H4 (cell line): ENCODE measurements at regions not wholly inside any gene's neighbourhood (a gene's known extent, or its start where the extent isn't known, plus 50 kb on each side); places are given as distances from the start of the nearest gene placed in this dataset.

Experiments used
- DNase-seq: peaks from one replicate; pipeline ENCODE4 v3.0.0-alpha.2; 2015; ENCODE audit warnings: low spot score

DNA sequence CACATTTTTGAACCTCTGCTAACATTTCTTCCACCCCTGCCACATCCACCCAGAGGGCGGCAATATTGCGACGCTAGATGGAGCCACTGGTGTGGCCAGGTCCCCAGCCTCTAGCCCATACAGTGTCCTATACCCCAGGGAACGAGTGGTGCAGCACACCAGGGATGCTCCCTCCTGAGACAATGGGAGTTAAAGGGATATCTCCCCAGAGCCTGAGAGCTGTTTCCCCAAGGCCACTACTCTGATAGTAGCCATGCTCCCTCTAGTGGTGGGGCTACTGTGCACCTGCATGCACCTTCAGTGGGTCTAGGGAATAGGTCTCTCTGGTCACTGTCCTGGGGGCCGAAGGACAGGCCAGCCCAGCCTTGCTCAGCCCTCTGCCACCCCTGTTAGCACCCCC lies 336.4 kb upstream of the FSHR start:
- DNase-seq = no peak

DNA sequence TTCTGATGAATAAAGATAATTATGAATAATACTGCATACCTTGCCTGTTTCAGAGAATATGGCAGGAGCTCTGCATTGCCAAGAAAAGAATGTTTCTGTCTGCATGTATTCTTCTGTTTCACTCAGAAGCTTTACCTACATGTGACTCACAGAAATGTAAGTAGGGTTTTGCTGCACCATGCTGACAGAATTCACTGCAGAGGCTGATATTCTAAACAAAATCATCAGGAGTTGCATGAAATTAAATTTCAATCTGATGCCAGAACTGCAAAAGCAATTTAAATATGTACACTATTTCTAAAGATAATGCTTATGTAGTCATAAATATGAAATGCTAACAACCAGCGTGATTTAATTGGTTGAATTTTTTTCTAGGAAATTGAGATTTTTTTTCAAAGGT lies 332.8 kb upstream of the FSHR start:
- no peak for DNase-seq

DNA sequence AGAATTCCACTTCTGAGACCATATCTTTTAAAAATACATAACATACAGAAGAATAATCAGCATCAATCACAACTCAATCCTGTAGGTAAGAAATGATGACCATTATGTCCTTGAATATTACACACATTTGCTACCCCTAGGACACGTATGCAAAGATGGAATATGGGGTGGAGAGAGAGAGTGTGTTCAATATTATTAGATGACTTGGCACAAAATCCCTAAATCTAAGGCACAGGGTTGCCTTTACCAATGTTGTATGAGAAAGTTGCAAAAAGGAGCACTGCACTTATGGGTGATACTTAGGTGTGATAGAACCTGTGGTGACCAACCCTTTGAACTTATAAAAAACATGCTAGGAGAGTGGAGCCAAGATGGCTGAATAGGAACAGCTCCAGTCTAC lies 326.2 kb upstream of the FSHR start:
- no peak for DNase-seq

DNA sequence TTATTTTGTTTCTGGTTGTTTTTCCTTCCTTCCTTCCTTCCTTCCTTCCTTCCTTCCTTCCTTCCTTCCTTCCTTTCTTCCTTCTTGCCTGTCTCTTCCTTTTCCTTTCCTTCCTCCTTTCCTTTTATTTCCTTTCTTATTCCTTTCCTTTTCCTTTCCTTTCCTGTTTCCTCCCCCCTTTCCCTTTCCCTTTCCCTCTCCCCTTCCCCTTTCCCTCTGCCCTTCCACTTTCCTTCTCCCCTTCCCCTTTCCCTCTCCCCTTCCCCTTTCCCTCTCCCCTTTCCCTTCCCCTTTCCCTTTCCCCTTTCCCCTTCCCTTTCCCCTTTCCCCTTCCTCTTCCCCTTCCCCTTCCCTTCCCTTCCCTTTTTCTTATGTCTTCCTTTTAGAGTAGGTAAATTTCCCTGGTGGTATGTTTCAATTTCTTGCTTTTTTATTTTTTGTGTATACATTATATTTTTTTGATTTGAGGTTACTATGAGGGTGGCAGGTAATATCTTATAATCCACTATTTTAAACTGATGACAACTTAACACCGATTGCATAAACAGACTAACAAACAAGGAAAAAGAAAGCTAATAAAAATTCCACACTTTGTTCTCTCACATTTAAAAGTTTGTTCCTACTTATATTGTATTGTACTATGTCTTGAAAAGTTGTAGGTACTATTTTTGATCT lies 311.0 kb upstream of the FSHR start:
- no peak for DNase-seq

DNA sequence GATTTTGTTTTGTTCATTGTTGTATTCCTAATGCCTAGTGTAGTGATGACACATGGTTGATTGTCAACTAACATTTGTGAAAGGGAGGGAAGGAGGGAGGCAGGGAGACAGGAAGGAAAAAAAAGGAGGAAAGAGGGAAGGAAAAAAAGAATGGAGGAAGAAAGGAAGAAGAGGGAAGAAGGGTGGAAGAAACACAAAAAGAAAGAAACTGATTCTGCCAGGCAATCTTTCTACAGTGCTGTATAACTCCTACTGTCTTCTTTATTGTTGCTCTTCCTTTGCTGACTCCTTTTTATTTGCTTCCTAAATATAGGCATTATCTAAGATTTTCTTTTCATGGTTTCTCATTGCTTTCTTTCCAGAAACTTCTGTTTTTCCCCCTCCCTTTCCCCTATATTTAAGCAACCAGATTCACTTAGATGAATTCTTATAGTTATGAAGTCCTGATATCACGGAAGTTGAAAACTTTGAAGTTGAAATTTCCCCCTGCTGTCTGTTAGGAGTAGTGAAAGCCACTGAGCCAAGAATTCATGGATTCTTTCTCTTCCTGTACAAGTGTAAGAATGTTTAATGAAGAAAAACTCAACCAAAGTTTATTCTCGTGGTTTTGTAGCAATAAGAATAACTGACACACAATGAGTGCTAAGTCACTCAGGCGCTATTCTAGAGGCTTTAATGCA lies 305.1 kb upstream of the FSHR start:
- no peak for DNase-seq

DNA sequence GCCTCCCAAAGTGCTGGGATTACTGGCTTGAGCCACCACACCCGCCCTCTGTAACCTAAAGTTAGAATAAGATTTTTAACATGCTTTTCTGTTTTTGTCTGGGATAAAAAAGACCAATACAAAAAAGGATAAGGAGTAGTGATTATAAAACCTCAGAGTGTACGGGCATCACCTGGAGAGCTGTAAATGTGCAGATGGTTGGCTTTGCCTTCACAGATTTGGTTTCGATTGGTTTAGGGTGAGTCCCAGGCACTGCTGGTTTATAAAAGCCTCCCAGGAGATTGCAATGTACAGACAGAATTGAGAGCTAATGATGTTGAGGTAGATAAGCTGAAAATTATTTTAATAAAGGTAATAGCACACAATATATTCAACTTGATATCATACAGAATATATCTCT lies 289.7 kb upstream of the FSHR start:
- DNase-seq = no peak

DNA sequence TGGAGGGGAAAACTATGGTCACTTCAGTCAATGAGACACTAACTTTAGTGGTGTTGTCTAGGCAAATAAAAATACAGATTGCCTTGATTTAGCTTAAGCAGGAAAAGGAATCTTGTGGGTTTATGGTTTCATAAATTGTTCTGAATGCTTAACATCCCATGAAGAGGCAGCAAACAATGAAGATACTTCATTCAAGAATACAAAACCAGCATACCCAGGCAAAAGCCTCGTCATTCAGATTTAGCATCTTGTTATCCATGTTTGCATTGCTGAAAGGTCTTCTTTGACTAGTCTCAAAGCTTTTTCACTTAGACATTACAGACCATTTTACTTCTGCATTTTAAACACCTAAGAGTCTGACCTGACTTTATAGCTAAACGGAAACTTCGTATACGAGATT lies 272.7 kb upstream of the FSHR start:
- no peak for DNase-seq

DNA sequence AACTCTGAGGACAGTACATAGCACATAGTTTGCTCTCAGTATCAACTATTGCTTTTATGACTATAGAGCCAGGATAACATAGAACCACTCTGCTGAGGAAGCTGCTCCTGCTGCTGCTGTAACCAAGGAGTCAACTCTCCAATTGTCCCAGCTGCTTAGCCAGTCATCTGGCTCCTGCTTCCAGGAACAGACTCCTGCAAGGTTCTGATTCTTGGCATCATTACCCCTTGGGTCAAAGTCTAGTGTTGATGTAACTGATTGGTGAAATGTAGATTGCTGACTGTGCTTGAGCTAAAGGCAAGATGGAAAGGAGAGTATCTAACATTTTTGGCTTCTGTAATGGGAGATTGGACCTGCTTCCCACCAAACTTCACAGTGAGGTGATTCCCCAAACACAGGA lies 261.9 kb upstream of the FSHR start:
- no peak for DNase-seq

DNA sequence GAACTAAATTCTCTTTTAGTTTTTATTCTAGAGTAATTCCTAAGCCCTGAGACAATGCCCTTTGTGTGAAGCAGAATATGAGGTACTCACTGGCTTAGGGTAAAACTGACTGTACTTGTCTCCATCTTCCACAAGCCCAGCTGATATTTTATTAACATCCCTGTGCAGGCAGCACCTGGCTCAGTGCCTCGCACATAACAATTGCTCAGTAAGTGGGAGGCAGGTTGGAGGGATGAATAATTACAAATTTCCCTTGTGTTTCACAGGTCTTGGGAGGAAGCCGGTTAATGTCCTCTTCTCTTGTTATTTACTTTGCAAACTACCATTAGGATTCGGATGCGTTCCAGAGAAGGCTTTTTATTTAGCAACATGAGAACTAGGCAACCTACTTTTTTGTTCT lies 249.8 kb upstream of the FSHR start:
- no peak for DNase-seq

DNA sequence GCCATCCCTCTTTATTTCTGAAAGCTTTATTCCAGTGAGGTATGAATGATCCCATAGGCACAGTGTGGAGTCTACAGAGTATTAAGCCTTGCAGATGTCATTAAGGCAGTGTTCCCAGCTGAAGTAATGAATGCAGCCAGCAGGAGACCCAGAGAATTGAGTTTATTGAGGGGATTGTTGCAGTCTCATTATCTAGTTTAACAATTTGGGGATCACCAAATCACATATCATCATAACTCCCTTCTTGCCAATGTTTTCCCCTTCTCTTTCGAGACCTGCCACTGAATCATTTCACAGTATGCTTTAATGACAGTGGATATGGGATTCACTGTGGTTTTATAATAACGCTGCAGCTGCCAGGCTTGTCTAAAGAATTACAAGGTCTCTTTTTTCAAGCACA lies 249.3 kb upstream of the FSHR start:
- no peak for DNase-seq

DNA sequence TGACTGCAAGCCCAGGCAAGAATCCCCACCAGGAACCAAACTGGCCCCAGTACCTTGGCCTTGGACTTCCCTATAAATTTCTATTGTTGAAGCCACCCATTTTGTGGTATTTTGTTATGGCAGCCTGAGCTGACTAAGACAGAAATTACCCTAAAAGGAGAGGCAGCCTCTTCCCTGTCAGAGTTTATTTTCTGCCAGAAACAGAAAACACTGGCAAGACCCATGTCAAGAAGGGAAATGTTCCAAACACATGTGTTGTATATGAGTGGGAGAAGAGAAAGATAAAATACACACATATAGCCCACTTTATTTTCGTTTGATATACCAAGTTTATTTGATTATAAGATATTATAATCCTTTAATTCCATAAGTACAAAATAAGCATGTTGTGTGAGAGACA lies 225.1 kb upstream of the FSHR start:
- no peak for DNase-seq

DNA sequence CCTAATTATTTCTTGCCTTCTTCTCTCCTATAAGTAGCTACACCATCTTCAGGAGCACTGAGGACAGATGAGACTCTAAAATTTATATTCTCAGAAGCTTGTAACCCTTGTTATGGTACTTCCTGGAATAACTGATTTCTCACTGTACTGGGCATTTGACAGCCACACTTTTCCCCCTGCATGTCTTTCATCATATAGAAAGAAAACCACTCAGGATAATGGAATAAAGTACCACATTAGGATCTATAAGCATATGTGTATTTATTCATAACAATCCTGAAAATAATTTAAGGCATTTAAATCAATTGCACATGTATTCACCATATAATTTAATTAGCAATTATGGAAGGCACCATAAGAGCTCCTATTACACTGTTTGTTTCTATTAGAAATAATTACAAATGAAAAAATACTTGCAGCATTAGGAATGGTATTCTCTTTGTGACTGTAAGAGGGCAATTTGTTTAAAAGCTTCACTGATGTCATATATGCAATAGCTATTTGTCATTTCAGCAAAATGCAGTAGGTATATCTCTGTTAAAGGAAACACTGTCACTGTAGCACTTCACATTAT lies 216.9 kb upstream of the FSHR start:
- no peak for DNase-seq

DNA sequence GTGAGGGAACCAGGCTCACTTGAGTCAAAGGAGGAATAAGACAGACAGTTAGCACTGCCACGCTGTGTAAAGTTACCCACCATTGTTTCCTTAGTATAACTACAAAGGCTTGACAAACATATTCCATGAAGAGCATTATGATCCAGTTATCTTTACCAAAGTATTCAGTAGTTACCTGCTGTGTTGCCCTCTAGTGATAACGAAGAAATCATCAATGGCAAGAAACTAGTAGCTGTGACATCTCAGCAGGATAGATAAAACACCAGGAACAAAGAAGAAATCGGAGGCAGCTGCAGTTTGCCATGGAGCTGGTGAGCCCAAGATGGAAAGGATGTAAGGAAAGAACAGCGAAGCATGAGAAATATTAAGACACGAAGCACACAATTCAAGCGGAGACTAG lies 215.3 kb upstream of the FSHR start:
- no peak for DNase-seq

DNA sequence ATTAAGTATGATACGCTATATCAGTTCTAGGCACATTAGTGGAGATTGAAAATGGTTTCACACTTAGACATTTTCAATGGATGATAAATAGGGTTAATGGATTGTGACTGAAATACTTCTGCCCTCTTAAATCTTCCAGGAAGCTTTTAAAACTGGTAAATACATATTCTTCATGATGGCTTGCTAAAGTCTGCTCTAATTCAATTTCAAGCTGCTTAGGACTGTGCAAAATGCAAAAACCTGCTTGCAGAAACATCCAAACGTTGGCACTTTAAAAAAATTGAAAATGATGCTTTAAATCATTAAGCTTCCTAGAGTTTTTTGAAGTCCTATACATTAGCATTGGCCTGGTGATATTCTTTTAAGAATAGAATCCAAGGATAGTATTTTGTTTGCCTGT lies 214.8 kb upstream of the FSHR start:
- DNase-seq = no peak

DNA sequence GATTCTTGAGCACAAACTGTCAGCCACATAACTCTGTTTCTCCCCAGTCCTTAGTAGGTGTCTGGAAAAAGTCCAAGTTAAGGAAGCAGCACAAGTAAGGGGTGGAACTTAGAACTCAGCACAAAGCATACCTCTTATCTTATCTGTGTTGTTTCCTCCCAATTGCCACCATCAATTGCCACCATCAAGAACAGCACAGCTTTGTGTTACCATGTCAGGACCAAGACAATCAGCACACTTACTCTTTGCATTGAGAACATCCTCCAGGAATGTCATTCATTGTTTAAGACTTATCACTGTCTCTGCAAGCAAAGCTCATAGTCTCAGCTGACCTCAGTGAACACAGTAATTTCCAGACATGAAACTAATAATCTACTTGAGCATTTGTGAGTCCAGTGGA lies 212.7 kb upstream of the FSHR start:
- no peak for DNase-seq

DNA sequence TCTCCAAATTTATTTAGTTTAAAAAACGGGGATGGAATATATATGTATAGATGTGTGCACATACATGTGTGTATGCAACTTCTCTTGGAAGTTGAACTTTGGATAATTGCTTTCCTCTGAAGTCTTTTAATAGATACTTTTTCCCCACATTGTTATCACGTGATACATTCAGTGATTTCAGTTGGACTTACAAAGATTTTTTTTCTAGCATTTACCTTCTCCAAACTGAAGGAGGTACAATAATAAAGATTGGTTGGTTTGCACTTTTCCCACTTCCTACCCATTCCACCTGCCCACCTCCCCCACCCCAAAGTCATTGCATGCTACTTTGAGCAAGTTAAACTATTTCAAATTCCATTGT lies 206.1 kb upstream of the FSHR start:
- DNase-seq = no peak

DNA sequence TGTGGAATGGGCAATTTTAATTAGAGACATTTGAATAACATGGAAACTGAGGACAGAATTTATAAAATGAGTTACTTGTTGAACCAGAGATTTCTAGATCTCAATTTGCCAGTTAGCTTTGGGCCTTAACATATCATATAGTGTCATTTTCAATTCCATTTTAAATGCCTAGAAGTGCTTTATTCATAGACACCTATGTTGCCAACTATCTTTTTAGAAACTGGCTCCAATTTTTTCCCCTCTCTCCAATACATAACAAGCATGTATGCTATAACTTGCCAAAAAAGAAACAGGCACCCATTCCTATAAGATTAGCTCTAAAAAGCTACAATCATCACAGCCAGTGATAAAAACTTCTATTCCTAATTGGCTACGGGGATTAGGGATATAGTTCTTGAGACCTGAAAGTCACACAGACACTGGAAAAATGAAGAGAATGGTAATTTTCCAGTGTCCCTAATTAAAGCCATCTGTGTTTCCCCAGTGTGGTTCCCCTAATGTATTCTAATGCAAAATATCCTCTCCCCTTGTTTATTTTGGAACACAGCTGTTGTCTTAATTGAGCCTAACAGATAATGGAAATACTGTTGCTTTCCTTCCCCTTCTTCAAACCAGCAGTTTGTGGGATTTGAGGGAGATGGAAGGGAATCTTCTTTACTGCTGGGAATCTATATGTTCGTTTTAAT lies 205.5 kb upstream of the FSHR start:
- DNase-seq = no peak

DNA sequence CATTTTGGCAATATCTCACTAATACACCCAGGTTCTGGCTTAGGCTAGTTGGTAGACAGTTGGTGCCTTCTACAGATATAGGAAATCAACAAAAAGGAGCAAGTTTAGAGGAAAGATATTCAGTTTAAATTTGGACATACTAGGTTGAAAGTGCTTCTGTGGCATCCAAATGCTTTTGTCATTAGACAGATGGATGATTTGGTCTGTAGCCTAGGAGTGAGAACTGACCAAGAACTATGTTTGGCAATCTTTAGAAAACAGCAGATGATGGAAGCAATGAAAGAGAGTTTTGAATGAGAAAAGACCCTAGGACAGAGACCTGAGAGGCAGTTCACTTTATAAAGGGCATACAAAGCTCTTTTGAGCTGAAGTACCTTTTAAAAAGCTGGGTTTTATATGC lies 201.3 kb upstream of the FSHR start:
- no peak for DNase-seq

DNA sequence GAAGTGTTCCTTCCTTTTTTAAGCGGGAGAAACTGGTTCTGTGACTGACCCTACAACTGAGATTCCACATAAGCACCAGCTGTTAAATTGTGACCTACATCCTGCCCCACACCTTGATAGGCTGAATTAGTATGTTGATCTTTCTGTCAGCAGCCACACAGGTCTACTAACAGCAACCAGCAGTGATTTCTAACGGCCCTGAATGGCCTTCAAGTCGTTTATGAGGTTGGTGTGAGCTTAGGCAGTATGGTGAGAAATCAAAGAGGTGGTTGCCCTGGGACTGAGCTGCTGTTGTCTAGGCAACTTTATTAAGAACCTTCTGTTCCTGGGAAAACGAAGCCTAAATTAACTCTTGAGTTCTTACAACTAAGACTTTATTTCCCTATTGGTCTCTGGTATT lies 197.2 kb upstream of the FSHR start:
- DNase-seq = no peak

DNA sequence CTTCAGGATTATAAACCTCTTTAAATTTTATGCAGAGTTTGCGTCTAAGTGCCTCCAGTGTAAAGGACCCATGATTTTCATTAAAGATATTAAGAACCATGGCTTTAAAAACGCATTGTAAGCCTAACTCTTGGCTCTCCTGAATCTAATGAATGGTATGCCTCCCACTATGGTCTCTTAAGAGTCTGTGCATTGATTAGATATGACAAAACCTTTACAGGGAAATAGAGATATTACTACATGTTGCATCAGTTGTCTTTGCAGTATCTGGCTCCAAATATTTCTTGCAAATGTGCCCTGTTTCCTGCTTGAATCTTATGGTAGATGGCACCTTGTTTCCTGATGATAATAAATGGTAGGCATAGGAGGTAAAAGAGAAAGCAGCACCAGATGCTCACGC lies 189.3 kb upstream of the FSHR start:
- no peak for DNase-seq

DNA sequence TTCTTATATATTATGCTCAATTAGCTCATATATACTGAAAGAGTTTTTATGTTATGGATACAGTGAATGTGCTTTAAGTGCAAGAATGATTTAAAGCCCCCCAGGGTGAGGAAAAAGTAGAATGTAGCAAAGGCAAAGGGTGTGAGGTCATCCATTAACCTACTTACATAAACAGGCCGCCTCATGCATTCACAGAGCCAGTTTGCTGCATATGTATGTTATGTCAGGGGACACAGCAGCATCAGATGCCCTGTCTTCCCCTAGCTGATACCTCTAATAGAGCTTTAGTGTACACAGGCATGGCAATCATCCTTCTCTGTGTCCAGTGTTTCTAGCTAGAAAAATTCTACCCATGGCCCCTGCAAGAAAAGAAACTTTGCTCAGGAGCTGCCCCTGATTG lies 187.8 kb upstream of the FSHR start:
- DNase-seq = no peak

DNA sequence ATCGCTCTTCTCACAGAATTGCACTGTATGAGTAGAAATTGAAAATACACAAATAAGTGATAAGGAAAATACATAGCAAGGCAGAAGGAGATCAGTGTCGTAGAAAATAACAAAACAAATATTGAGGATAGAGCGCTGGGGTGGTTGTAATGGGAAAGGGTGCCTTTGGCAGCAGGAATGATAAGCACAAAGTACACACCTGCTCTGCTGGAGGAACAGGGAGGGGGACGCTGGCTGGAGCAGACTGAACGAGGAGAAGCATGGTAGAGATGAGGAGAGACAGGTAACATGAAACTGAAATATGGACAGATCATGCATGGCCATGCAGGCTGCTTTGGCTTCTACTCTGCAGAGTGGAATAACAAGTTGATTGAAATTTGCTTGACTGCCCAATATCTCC lies 181.2 kb upstream of the FSHR start:
- DNase-seq = no peak

DNA sequence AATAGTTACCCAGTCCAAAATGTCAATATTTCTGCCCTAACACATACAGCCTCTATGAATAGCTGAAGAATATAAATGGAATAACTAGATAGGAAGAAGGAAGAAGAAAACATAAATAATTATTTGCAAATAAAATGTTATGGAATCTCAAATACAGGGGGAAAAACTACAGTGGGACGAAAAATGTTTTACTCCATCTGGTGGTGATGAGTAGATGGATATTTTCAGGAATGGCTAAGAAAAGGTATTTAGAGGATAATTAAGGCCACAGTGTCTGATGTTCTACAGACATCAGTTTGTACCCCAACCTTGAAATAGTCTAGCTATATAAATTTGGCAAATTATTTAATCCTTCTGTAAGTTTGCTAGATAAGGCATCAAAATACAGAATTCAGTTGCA lies 178.1 kb upstream of the FSHR start:
- DNase-seq = no peak
